GM04504 (cell line): ENCODE measurements at regions not wholly inside any gene's neighbourhood (a gene's known extent, or its start where the extent isn't known, plus 50 kb on each side); places are given as distances from the start of the nearest gene placed in this dataset.
"Not testable (repeated sequence)": the region's sequence is repeated elsewhere in the genome, so short reads cannot be mapped to it uniquely, and the experiment has no call there.

Experiments
- DNase-seq: peaks from one replicate; pipeline ENCODE4 v3.0.0-alpha.2; 2012; ENCODE audit warnings: low read depth

DNA sequence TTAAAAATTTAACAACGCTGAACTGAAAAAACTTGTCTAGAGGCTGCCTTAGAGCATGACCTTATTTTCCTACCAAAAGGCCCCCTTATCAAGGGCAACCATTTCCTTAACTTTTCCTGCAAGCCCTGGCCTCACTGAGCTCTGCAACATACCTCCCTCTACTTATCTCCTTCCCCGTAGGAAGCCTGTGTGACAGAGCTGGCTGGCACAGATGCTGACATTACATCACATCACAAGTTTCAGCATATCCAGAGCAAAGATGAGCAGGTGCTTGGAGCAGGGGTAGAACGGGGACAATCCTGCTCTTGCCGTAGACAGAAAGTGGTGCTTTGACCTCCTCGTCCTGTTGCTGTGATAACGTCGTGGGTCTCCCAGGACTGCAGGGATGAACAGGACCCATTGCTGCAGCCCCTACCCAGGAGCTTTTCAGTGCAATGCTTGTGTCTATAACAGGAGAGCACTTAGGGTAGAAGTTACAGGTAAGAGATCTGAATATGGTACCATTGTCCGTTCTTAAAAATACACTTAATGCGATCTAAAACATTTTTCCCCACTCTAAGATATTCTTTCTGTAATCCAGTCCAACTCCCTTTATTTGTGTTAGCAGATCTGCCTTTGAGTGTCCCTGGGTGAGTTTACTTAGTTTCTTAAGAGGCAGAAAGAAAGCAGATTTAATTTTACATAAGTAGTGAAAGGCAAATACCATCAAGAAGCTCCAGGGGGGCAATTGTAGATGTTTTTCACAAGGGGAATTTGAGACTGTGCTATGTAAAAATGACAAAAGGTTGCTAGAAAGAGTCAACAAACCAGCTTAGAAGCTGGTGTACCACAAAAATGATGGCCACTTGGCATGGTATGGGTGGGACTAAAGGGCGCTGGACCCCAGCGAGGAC lies 101.9 kb upstream of the EFNA5 start:
- DNase-seq, result no peak

DNA sequence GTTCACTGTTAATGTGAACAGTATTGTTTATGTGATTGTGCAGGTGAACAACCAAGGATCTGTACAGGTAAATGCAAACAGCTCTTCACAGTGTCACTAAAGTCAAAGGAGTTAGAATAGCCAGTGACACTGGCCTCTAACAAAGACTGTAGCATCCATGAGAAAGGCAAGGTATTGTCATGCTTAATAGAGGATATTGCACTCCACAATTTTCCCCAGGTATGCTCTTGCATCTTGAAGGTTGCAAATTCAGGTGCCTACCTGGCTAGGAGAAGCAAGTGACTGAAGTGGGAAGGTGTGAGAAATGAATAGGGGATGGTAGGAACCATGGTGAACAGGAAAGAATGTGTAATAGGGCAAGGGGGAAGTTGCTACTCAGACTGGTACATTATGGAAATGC lies 101.2 kb upstream of the EFNA5 start:
- no peak for DNase-seq

DNA sequence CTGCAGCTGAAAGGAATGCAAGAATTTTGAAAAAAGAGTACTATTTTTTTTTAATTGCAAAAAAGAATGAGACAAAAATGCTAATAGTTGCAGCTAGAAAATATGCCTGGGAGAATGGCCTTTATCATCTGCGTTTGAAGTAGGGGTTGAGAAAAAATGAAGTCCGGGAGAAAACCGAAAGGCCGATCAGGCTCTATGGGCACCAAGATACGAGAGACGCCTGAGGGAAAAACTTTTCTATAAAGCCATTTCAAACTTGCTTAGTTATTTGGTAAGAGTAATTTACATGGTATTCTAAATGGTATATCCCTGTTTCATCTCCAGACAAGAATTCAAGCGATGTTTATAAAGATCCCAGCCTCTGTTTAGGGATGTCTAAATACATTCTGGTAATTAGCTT lies 99.3 kb upstream of the EFNA5 start:
- DNase-seq, result no peak

DNA sequence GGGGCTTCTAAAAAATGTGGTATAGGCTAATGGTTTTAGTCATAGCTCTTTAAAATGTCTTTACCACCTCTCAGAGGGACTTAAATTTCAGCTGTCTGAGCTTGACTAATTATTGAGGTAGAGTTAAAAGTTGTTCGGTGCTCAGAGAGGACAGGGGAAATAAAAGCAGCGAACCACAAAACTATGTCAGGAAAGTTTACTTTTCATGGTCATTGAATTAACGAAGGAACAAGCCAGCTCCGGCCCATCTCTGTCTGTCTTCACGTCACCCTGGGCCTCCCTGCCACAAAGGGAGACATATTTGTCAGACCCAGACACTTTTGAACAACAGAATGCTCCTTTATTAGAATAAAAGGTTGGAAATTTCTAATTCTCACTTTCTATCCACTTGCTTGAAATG lies 98.8 kb upstream of the EFNA5 start:
- no peak for DNase-seq

DNA sequence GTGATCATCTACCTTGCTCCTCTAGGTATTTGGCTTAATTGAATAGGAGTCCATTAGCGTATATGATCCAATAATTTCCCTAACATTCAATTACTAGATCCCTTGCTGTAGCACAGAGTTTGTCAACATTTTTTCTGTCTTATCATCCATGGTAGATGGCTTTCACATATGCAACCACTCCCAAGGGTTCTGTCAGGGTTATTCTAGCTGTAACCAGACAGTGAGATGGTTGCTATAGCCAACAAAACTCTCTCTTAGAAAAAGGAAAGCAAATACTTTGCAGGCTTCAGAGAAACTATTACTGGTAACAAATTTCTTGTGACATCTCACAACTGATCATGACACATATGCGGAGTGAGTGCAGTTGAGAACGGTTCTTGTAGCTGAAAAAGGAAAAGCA lies 96.2 kb upstream of the EFNA5 start:
- DNase-seq, result no peak

DNA sequence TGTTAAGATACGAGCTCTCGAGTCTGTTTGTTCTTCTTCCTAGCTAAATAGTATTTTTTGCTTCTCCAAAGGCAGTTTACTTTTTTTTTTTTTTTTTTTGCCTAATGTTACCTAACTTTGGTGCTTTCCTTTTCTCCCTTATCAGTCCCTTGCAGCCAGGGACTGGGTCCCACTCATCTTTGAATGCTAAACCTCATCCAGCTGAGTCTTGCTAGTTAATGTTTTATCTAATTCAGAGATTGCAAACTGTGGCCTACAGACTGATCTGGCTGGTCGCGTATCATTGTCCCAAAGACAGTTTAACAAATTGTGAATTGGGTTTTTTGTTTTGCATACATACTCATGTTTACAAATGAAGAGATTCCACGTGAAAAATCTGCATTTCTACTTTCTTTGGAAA lies 95.7 kb upstream of the EFNA5 start:
- no peak for DNase-seq

DNA sequence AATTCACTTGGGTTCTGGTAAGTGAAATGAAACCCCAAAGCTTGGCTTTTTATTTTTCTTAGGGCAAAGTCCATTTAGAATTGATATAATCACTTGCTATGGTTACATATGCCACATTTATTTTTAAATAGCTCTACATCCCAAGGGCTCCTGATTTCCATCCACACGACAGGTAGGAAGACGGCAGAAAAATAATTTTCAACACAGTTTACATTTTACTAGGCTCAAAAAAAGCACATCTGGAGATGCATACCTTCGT lies 95.0 kb upstream of the EFNA5 start:
- no peak for DNase-seq

DNA sequence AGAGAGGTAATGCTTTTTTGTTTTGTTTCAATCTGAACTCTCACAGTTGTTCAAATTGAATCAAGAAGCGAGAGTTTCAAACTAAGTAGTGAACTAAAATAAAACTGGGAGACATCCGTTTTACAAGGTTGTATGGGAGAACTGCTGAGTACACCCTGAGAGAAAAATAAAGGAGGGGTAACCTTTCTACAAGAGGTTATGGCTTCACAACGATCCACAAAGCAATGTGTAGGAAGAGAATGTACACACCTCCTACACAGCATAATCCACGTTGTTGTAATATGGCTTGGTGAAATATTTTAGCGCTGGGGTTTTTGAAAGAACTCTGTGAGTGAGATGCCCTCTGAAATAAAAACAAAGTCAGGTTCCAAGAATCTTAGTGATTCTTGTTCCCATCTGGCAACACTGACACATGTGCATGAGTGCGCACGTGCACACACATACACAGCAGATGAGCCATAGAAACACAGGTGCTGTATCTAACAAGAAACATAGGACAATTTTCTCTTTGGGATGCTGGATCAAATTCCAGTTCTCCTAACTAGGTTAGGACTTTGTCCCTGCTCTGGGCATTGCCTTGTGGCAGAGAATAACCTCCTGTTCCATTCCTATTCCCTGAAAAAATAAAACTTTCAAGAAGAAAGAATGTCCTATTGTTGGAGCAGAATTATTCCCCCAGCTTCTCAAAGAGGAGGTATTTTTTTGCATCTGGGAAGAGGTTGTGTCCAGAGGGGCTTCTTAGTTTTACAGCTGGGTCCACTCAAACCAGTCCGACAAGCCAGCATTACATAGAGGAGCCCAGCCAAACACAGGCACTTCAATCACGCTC lies 94.5 kb upstream of the EFNA5 start:
- DNase-seq, result no peak

DNA sequence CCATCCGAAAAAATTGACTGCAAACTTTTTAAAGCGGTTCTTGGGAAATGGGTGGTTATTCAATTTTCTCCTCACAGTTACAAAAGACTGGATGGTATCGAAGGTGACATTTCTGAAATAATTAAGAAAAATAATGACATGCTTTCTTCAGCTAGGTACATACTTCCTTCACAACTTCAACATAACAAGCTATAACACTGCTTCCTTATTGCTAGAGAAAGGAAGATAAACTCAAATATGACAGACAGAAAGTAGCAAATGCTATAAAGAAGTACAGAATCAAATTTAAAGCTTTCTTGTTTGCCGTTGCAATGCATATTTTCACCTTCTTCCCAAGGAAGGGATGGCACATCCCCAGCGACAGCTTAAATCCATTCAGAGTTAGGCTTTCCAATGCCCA lies 93.5 kb upstream of the EFNA5 start:
- no peak for DNase-seq

DNA sequence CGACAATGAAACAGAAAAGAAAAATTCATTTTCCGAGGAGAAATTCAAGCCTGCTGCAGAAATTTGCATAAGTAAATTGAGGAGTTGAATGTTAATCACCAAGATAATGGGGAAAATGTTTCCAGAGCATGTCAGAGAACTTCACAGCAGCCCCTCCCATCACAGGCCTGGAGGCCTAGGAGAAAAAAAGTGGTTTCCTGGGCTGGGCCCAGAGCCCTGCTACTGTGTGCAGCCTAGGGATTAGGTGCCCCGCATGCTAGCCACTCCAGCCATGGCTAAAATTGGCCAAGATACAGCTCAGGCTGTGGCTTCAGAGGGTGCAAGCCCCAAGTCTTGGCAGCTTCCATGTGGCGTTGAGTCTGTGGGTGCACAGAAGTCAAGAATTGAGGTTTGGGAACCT lies 82.7 kb upstream of the EFNA5 start:
- no peak for DNase-seq

DNA sequence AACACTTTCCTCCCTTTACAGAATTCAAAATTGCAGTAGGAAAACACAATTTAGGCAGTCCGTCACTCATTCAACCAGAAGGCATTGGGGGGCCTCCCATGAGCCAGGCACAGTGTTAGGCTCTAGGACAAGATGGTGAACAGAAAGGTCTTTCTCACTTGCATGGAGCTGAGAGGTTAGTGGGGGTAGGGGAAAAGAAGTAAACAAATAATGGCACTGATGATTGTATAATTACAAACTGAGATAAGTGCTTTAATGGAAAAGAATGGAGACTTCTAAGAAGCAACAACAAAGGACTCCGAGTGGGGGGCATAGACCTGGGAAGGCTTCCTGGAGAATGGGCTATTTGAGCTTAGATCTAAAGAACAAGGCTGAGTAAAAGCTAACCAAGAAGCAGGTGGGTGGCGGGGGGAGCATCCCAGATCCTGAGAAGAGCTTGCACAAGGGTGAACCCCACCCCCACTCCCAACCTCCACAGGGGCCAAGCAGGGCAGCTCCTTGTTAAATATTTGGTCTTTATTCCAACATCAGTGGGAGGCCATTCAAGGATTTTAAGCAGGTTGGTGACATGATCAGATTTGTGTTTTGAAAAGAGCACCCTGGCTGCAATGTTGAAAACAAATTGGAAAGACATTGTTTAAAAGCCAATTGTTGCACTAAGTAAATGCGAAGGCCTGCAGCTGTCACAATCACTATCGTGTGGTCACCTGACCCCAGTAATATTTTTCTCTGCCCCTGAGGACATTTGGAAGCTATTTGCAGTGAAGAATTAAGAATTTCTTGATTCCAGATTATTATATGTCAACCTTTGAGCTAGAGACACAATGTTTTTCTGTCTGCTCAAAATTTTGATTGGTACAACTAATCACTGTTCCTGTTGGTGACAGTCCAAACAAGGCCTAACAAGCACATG lies 73.9 kb upstream of the EFNA5 start:
- DNase-seq, result peak; percentile 10

DNA sequence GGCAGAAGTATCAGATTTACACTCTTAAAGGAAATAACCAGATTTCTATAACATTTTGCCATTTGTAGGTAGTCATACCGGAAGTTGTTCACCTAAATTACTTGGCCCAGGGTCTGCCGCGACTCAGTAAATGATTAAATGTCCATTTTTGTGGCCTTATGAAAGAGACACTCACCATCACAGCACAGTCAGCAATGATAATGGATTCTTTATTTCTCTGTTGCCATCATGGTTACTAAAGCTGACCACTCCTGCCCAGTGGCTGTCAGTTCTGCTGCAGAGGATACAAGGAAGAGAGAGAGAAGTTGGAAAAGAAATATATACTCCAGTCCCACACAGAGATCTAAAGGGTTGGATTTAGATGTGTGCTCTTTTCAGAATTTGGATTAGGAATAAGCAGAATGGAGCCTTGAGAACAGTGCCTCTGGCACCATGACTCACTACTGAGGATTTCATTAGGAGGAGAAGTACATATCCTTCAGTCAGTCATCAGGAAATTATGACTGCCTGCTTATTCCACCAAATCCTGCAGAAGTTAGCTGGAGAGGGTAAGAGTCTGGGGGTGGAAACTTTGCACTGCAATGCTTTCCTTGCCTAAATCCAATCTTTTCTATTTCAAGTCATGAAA lies 72.8 kb upstream of the EFNA5 start:
- DNase-seq, result peak; percentile 41

DNA sequence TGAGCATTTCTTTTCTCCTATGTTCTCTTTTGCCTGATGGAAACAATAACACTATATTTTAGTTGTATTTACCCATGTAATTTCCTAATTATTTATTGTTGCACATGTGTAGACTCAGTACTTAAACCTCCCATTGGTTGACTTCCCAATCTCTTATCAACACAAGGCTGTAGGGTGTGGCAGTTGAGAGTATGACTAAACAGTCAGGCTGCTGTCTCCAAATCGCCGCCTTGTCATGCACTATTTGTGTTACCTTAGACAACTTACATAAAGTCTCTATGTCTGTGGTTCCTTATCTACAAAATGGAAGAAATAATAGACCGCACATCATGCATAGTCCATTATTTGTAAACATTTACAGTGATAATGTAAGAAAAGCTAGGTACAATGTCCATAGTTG lies 68.9 kb upstream of the EFNA5 start:
- no peak for DNase-seq

DNA sequence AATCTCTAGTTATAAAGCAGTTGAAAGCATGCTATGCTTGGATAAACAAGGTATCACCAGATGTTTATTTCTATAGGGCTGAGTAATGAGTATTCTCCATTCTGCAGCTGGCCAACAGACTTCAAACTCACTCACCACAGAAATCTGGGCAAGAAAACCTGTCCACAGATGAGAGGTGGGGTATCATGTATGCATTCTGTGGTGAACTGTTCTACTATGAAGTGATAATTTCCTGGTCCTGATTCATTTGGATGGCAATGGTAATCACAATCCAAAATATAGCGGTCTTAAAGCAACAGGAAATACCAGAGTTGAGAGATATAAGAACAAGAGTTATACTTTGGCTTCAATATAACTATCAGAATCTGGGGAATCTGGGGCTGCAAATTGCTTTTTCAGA lies 65.9 kb upstream of the EFNA5 start:
- no peak for DNase-seq

DNA sequence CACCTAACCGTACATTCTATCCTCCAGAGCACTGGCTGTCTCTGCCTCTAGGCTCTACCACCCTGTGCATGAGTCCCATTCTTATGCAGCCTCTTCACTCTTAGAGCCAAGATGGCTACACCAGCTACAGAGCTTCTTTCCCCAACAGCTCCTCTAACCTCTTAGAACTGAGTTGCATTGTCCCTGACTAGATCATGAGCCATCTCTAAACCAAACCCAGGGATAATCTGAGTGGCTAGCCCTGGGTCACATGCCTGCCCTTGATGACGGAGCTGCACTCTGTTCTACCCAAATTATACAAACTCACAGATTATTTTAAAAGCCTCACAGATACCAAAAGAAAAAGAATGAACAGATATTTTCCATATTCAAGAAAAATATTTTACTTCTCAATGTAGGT lies 65.4 kb upstream of the EFNA5 start:
- DNase-seq, result not testable (repeated sequence)

DNA sequence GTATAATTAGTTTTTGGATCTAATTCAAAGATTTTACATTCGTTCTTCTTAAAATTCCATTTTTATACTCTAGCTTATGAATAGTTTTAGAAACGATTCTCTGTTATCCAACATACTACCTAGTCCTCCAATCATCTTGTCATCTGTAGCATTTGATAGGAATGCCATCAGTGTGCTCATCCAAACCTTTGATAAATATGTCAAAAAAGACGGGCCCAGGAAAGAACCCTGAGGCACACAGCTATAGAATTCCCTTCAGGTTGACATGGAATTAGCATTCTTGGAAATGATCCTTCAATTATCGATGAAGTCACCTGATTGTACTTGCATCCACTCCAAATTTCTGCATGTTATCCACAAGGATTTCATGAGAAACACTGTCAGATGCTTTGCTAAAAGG lies 64.8 kb upstream of the EFNA5 start:
- no peak for DNase-seq

DNA sequence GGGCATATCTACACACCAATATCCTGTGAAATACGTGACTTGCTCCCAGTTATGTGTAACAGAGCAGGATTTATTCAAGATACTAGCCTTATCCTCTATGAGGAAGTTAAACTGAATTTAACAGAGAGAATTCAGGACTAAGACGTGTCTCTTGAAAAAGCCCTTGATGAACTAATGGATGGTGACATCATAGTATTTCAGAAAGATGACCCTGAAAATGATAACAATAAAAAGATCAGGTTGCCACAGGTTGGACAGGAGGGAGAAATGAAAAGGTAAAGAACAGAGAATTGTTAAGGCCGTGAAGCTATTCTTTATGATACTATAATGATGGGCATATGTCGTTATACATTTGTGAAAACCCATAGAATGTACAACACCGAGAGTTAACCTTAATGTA lies 56.2 kb upstream of the EFNA5 start:
- no peak for DNase-seq

DNA sequence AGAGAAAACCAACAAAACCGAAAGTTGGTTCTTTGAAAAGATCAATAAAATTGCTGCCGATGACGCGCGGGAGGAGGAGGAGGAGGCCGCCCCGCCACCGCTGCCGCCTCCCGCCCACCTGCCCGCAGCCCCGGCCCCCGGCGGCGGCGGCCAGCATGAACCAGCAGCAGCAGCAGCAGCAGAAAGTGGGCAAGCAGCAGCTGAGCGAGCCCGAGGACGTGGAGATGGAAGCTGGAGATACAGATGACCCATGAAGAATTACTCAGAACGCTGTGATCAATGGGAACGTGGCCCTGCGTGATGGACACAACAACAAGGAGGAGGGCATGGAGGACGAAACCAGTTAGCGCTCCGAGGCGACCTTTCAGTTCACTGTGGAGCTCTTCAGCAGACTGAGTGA lies 53.9 kb upstream of the EFNA5 start:
- DNase-seq, result no peak

DNA sequence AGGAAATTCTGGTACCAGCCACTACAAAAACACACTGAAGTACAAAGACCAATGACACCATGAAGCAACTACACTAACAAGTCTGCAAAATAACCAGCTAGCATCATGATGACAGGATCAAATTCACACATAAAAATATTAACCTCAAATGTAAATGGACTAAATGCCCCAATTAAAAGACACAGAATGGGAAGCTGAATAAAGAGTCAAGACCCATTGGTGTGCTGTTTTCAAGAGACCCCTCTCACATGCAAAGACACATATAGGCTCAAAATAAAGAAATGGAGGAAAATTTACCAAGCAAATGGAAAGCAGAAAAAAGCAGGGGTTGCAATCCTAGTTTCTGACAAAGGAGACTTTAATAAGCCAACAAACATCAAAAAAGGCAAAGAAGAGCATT lies 50.5 kb upstream of the EFNA5 start:
- DNase-seq, result not testable (repeated sequence)
